ENCODE measurements at regions not wholly inside any gene's neighbourhood (a gene's known extent, or its start where the extent isn't known, plus 50 kb on each side); places are given as distances from the start of the nearest gene placed in this dataset.

DNA sequence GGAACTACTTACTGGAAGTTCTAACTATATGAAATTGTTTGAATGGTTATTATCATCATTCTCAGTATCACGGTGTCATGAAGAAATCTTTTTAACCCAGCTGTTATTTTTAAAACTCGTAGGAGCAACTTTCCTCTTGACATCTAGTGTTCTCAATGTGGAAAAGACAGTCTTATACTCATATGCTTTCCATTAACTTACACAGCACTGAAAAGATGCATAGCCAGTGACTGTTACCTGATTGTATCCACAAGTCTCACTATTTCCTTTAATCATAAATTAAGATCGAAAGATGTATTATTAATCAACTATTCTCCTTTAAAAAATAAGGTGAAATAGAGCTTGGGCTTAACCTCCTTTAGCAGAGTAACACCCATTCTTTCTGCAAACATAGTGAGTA, 59.7 kb upstream of the TNFSF4 start:
- WGBS, 2 experiments (ENCODE audit: extremely low coverage in 1 of 2, insufficient coverage in 1 of 2, insufficient read length in 1 of 2, insufficient replicate concordance in 2 of 2, low coverage in 1 of 2, low lambda C conversion rate in 2 of 2, missing lambda C conversion rate in 1 of 2), result 79% methylated on average over 3 of the region's 3 CpGs; no CpG with 5 or more reads in 1 of the 2 experiments
- Histone ChIP-seq H3K79me1 (ENCODE audit: low read depth, low read length) (no peaks in the 10 kb centered on the region), H2BK5ac (ENCODE audit: low read depth, low read length) (no peak overlapping the region), H3K27ac (ENCODE audit: low read depth, low read length) (no peak overlapping the region), H3K4ac (replicated peaks; ENCODE audit: insufficient read length, low read depth, low read length) (no peak overlapping the region), H3K23ac (ENCODE audit: insufficient read length) (no peak overlapping the region), H2BK15ac (ENCODE audit: low read length) (no peak overlapping the region), H4K20me1 (replicated peaks in 1 of 2; ENCODE audit: control insufficient read depth in 1 of 2, insufficient read depth in 2 of 2, low read length in 2 of 2) (no peaks in the 10 kb centered on the region), H3K79me2 (ENCODE audit: control insufficient read depth in 1 of 2, insufficient read depth in 2 of 2, low read length in 2 of 2) (no peaks in the 10 kb centered on the region), H3K4me3 (ENCODE audit: extremely low read depth in 1 of 4, insufficient read depth in 2 of 4, low read depth in 3 of 4, low read length in 4 of 4) (no peak overlapping the region), H3K18ac (ENCODE audit: extremely low read depth, low read length) (no peak overlapping the region), H3K4me1 (replicated peaks in 1 of 4; ENCODE audit: control insufficient read depth in 3 of 4, insufficient read depth in 4 of 4, low read length in 3 of 4) (no peaks in the 10 kb centered on the region), H4K5ac (ENCODE audit: insufficient read length, low read depth, low read length) (no peak overlapping the region), H3K9me3 (ENCODE audit: insufficient read depth in 2 of 2, low read depth in 1 of 2, low read length in 1 of 2) (no peaks in the 10 kb centered on the region), H4K91ac (replicated peaks; ENCODE audit: insufficient read length, low read length) (no peak overlapping the region), H3K56ac (replicated peaks; ENCODE audit: insufficient read length, low read depth, low read length) (no peak overlapping the region), H3K36me3 (ENCODE audit: control insufficient read depth in 2 of 4, insufficient read depth in 4 of 4, low read length in 3 of 4) (no peaks in the 10 kb centered on the region), H2BK20ac (ENCODE audit: low read length) (no peak overlapping the region), H3K14ac (ENCODE audit: insufficient read length) (no peak overlapping the region), H3K4me2 (ENCODE audit: insufficient read depth in 1 of 2, low read depth in 2 of 2, low read length in 2 of 2) (no peak overlapping the region), H3K9ac (replicated peaks in 1 of 4; ENCODE audit: extremely low read depth in 1 of 4, low read depth in 3 of 4, low read length in 3 of 4) (no peak overlapping the region), H3K23me2 (ENCODE audit: low read depth, low read length) (no peaks in the 10 kb centered on the region), H2BK120ac (replicated peaks; ENCODE audit: low read depth, low read length) (no peak overlapping the region), H2AK5ac (ENCODE audit: low read depth, low read length) (no peak overlapping the region), H2AFZ (ENCODE audit: low read length) (no peak overlapping the region), H3K27me3 (replicated peaks in 1 of 4; ENCODE audit: control insufficient read depth in 3 of 4, extremely low read depth in 1 of 4, insufficient read depth in 3 of 4, low read length in 3 of 4) (no peaks in the 10 kb centered on the region), H4K8ac (ENCODE audit: extremely low read depth, insufficient read depth, low read length) (no peak overlapping the region), H2BK12ac (ENCODE audit: low read depth, low read length) (no peak overlapping the region)
- CTCF ChIA-PET (ENCODE audit: partially characterized antibody), result interaction anchor here (1.4 kb wide), 1 partner anchor 14 kb away, joined by 3 read pairs; no protein-coding TSS in a partner anchor
- POLR2A ChIA-PET (ENCODE audit: partially characterized antibody), result interaction anchor here (0.6 kb wide), 1 partner anchor 673 kb away, joined by 3 read pairs; no protein-coding TSS in a partner anchor
- DNase-seq (ENCODE audit: low read depth in 1 of 2, low spot score in 2 of 2) (no peak), FAIRE-seq (no peak)
- no peak for TF ChIP-seq FOSL1 (IDR thresholded peaks at IDR 0.05; ENCODE audit: insufficient read depth, low read depth, low read length)

All from H1 (cell line).